GM23338 (cell line): ENCODE measurements at regions not wholly inside any gene's neighbourhood (a gene's known extent, or its start where the extent isn't known, plus 50 kb on each side); places are given as distances from the start of the nearest gene placed in this dataset.

Experiments used
- CREB1 ChIP-seq: fragments of 250-450 bp; sonication (Bioruptor Pico); IDR thresholded peaks from 2 replicates; pipeline ENCODE4 v1.5.0; 2020; ENCODE audit warnings: low read depth, mild to moderate bottlenecking, moderate library complexity
- CTCF ChIP-seq, 2 experiments: fragments of 200-600 bp in 1 of 2; sonication (generic) in 1 of 2; conservative IDR thresholded peaks; 2 replicates each; pipeline versions ENCODE4 v1.5.1 to v1.6.1; 2016 to 2017; ENCODE audit warnings: antibody characterized with exemption in 2 of 2, low read depth in 2 of 2, mild to moderate bottlenecking in 2 of 2, moderate library complexity in 1 of 2
- EZH2phosphoT487 ChIP-seq: fragments of 200-600 bp; sonication (generic); IDR thresholded peaks from one replicate; pipeline ENCODE4 v1.8.1; 2018; ENCODE audit warnings: antibody characterized with exemption; ENCODE audit not compliant: unreplicated experiment
- JUNB ChIP-seq: IDR thresholded peaks from one replicate; pipeline ENCODE4 v1.6.1; 2016; ENCODE audit warnings: antibody characterized with exemption; ENCODE audit not compliant: unreplicated experiment
- NANOG ChIP-seq: IDR thresholded peaks from 2 replicates; pipeline ENCODE4 v1.6.1; 2016; ENCODE audit warnings: antibody characterized with exemption, borderline replicate concordance
- POLR2AphosphoS5 ChIP-seq: IDR thresholded peaks from 2 replicates; pipeline ENCODE4 v1.6.1; 2016; ENCODE audit warnings: antibody characterized with exemption, low read depth
- REST ChIP-seq: IDR thresholded peaks from one replicate; pipeline ENCODE4 v1.6.1; 2018; ENCODE audit warnings: antibody characterized with exemption; ENCODE audit not compliant: unreplicated experiment
- ZNF114 ChIP-seq: fragments of 250-450 bp; sonication (Bioruptor Pico); IDR thresholded peaks from 2 replicates; pipeline ENCODE4 v1.5.0; 2020; ENCODE audit warnings: mild to moderate bottlenecking, moderate library complexity
- ZNF331 ChIP-seq: fragments of 250-450 bp; sonication (Bioruptor Pico); IDR thresholded peaks from 2 replicates; pipeline ENCODE4 v1.5.0; 2020; ENCODE audit warnings: low read depth, mild to moderate bottlenecking, moderate library complexity
- ZNF462 ChIP-seq: fragments of 250-450 bp; sonication (Bioruptor Pico); IDR thresholded peaks from 2 replicates; pipeline ENCODE4 v1.5.0; 2020; ENCODE audit warnings: mild to moderate bottlenecking, moderate library complexity

- TF ChIP-seq ZNF462, result no peak
- TF ChIP-seq POLR2AphosphoS5, result no peak
- TF ChIP-seq EZH2phosphoT487, result no peak
- no peak for TF ChIP-seq ZNF114 (CRISPR knock-in tag)
- no peak for TF ChIP-seq CREB1 (CRISPR knock-in tag)
- no peak for TF ChIP-seq ZNF331
- no peak for TF ChIP-seq CTCF (conservative IDR thresholded peaks at IDR 0.05; ENCODE audit: low read depth in 2 of 2)
- TF ChIP-seq JUNB, result no peak
- no peak for TF ChIP-seq NANOG
- no peak for TF ChIP-seq REST
Observed at GRCh38 chr10:3471927-3472286, 299.3 kb upstream of the PITRM1 start (continued).
